Suprapubic skin (tissue), 3 donors: ENCODE measurements at regions not wholly inside any gene's neighbourhood (a gene's known extent, or its start where the extent isn't known, plus 50 kb on each side); places are given as distances from the start of the nearest gene placed in this dataset.

ENCODE experiments used
- EP300 ChIP-seq: sonication (generic); formaldehyde crosslinking; IDR thresholded peaks from one replicate; pipeline ENCODE4 v1.6.1; 2017; ENCODE audit warnings: antibody characterized with exemption
- POLR2A ChIP-seq, 2 donors: fragments of 450-650 bp; IDR thresholded peaks; one replicate each; pipeline ENCODE4 v1.6.1; 2017; ENCODE audit warnings: antibody characterized with exemption in 2 of 2, mild to moderate bottlenecking in 2 of 2, moderate library complexity in 2 of 2
- TF ChIP-seq, protein P1 (sequence below), 2 donors: fragments of 200-600 bp in 1 of 2; fragments of 450-650 bp in 1 of 2; sonication (generic) in 1 of 2; IDR thresholded peaks; one replicate each; pipeline ENCODE4 v1.5.1; 2016 to 2019; ENCODE audit warnings: antibody characterized with exemption in 2 of 2, mild to moderate bottlenecking in 1 of 2, moderate library complexity in 1 of 2

DNA sequence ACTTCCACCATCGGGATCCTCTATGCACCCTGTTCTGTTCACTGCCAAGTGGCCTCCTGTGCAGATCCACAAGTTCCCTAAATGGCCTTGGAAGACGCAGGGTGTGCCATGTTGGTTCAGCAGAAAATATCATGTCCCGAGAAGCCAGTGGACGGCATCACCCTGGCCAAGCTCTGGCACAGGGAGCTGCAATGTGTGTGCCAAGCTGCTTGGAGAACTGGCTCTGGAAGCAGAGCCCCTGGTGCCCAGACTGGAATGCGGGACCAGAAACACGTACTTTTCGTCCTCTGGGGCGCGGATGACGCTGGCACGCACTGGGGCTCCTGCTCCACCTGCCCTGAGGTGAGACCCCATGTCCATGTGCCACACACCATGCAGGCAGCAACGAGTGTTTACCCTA lies 124.7 kb upstream of the CARD11 start:
- no peak for TF ChIP-seq POLR2A (IDR thresholded peaks at IDR 0.05)
- TF ChIP-seq, protein P1, sequence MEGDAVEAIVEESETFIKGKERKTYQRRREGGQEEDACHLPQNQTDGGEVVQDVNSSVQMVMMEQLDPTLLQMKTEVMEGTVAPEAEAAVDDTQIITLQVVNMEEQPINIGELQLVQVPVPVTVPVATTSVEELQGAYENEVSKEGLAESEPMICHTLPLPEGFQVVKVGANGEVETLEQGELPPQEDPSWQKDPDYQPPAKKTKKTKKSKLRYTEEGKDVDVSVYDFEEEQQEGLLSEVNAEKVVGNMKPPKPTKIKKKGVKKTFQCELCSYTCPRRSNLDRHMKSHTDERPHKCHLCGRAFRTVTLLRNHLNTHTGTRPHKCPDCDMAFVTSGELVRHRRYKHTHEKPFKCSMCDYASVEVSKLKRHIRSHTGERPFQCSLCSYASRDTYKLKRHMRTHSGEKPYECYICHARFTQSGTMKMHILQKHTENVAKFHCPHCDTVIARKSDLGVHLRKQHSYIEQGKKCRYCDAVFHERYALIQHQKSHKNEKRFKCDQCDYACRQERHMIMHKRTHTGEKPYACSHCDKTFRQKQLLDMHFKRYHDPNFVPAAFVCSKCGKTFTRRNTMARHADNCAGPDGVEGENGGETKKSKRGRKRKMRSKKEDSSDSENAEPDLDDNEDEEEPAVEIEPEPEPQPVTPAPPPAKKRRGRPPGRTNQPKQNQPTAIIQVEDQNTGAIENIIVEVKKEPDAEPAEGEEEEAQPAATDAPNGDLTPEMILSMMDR (IDR thresholded peaks at IDR 0.05) = no peak
- TF ChIP-seq EP300 = no peak
